Fibroblast of skin of right biceps (primary cell): ENCODE measurements at regions not wholly inside any gene's neighbourhood (a gene's known extent, or its start where the extent isn't known, plus 50 kb on each side); places are given as distances from the start of the nearest gene placed in this dataset.

Source experiments
- DNase-seq: peaks from one replicate; pipeline ENCODE4 v3.0.0-alpha.2; 2013

- DNase-seq = no peak
Observed at GRCh38 chr10:36087006-36088005, 445.2 kb upstream of the FZD8 start.

DNA sequence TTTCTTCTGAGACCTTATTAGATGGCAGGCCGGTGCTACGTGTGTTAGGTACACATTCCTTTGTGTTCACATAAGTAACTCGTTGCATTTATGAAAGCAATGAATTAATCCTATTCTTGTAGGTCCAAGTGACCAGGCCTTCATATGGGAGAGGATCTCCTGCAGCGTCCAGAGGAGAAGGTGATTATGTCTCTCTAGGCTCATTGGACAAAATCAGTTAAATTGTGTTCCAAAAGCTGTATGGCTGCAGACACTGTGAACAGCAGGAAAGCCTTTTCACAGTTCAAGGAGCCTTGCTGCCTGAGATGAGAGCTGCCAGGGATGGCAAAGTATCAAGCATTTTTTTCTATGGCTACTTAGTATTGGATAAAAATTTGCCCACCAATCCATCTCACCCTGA is 433.1 kb upstream of the FZD8 start:
- no peak for DNase-seq

DNA sequence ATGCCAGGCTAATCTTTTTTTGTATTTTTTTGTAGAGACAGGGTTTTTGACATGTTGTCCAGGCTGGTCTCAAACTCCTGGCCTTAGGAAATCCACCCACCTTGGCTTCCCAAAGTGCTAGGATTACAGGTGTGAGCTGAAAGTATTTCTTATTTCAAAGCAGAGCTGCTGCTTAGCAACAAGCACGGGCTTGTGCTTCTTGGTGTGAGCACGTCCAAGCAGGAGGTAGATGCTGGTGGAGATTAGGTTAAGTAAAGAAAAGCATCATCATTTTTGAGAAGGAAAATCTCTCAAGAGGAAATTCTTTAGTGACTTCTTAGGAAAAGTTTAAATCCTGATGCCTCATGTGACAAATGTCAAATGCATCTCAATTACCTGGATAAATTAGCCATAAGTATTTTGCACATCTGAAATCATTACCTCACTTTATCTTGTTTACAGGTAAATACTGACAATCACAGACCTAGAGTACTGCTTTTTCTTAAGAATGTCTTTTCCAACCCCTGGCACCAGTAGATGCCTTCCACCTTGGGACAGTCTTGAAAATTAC is 431.8 kb upstream of the FZD8 start:
- DNase-seq = no peak

GRCh38 chr10:36068542-36068941 is 426.4 kb upstream of the FZD8 start:
- DNase-seq = no peak

DNA sequence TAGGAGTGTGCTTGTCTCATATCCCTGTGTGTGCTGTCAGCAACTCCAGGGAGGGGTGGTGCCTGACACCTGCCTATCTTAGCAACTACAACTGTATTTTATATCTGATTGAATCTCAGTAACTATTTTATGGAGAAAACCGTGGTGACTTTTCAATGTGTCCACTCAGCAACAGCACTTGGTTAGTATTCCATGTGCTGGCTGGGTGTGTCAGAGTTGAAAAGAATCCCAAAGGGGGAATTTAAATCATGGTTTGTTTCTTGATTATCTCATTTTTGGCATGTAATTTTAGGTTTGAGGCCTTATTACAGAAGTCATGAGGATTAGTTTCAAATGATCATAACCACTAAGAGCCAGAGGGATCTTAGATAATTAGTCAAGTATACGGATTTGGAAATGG is 425.7 kb upstream of the FZD8 start:
- no peak for DNase-seq

GRCh38 chr10:36066850-36067249 is 424.8 kb upstream of the FZD8 start:
- no peak for DNase-seq

- no peak for DNase-seq
Observed at GRCh38 chr10:36066102-36066501, 424.0 kb upstream of the FZD8 start.

DNA sequence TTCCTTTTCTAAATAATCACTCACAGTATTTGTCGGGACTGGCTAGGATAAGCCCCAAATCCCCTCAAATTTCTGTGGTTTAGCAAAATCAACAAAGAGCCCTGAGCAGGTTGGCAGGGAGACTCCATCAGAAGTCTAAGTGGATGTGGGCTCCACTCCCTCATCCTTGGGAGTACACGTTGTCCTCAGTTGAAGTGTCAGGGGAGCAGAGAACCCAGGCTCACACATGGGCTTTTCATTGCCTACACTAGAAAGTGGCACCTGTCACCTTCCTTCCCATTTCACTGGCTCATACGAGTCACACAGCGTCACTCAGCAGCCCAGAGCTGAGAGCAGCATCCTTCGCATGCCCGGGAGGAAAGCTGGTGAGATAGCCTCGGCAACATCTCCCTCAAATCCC is 421.3 kb upstream of the FZD8 start:
- no peak for DNase-seq

- no peak for DNase-seq
Observed at GRCh38 chr10:36057731-36058130, 415.6 kb upstream of the FZD8 start.

- peak; percentile 32 for DNase-seq
Observed at GRCh38 chr10:36057180-36057579, 415.1 kb upstream of the FZD8 start.

- no peak for DNase-seq
Observed at GRCh38 chr10:36053775-36054174, 411.7 kb upstream of the FZD8 start.

DNA sequence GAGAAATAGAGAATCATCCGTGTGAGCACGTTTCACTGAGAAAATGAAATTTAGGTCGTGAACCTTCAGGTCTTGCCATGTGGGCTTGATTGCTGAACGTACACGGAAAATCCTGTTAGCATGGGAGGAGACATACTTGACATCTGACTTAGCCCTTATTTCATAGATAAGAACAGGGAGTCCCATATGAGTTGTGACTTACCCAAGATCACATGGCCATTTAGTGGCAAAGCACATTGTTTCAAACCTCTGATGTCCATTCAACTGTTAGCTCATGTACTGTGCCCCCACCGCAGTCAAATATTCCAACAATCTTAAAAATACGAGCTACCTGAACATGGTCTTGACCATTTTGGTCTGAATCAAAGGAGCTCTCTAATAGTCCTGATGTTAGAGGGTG is 411.2 kb upstream of the FZD8 start:
- no peak for DNase-seq

DNA sequence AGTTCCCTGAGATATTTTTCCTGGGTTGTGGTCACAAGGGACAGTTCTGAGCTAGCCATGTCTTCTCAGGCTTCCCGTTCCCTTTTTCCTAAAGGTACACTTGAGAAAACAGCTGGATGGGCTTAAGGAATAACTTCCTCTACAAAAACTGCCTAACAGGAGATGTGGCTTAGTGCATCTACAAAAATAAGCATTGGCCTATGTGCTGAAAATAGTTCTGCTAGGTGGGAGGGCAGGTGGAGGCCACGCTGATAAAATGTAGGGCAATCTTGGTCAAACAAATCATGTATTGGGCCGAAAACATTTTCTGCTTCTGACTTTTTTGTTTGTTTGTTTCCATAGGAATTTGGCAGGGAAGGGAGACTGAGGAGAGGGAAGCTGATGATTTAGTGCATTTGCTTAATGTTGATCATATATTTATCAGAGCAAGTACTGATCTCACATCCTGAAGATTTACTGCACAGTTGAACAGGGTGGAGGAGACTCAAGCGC is 409.4 kb upstream of the FZD8 start:
- DNase-seq = no peak

DNA sequence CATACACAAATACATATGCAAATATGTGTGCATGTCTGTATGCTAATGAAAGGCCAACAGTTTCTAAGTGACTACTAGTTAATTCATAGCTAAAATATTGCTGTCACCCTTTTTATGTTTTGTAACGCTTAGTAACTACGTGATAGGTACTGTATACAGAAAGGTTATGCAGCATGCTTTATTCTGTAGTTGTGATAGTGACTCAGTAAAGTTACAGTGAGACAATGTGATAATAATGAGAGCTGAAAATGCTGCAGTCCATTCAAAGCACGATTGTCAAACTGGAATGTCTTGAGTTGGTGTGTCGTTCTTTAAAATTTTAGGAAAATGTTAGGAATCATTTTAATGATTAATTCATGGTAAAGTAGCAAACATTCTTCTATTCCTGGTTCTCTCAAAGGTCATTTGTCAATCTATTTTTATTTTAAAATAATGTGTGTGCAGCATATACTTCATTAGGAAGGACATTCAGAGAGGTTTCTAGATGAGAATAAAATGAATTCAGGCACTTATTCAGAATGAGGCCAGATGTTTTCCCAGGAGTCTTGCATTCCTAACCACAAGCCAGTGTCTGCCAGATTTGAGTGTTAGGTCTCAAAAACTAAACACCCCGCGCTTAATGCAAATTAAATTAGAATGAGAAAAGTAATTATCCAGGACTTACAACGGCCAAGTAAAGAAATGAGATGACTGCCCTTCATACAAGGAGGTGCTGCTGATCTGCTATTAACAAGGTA is 408.8 kb upstream of the FZD8 start:
- DNase-seq = no peak

- no peak for DNase-seq
Observed at GRCh38 chr10:36048780-36049179, 406.7 kb upstream of the FZD8 start.

DNA sequence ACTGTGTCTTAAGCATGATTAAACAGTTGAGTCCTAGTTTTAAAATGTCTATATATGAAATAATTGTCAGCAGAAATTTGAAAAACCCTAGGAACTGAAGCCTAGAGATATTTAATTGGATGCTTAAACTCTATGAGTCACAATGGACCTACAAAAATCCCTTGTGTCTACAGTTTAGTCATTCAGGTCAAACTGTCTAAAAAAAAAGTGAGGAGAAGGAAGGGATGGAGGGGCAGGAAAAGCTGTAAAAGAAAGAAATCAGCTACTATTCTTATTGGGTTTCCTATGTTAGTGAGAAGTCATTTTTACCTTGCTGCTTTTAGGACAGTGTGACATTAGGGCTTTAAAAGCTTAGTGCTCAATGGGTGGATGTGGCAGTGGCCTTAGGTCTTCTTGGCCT is 406.1 kb upstream of the FZD8 start:
- DNase-seq = no peak

- DNase-seq = no peak
Observed at GRCh38 chr10:36042135-36042534, 400.0 kb upstream of the FZD8 start.

GRCh38 chr10:36038316-36038955 is 396.3 kb upstream of the FZD8 start:
- DNase-seq = peak; percentile 19

- no peak for DNase-seq
Observed at GRCh38 chr10:36036137-36036536, 394.0 kb upstream of the FZD8 start.

- no peak for DNase-seq
Observed at GRCh38 chr10:36033808-36034207, 391.7 kb upstream of the FZD8 start.

- no peak for DNase-seq
Observed at GRCh38 chr10:36030516-36030915, 388.4 kb upstream of the FZD8 start.

DNA sequence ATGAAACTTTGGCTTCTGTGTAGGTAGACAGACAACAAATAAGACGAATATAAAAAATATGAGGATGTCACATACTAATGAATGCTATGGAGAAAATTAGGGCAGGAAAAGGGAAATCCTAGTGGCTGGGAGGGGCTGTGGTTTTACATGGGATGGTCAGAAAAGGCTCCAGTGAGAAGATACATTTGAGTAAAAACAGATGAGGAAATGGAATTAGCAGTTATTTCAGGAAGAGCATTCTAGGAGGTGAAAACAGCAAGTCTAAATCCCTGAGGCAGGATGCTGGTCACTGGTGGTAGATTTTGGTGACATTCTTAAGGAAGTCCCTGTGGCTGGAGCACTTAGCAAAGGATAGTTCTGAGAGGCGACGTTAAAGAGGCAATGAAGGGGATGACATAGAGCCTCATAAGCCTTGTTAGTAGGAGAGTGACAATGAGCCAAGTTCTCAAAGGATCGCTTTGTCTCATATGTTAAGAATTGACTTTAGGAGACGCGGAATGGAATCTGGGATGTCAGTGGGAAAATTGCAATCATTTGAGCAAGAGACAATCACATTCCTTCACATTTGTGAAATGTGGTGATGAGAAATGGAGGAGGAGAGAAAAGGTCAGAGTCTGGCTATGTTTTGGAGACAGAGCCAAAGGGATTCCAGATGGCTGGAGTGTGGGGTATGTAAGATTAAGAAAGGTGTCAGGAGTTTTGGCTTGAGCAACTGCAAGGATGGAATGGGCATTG is 384.7 kb upstream of the FZD8 start:
- DNase-seq = peak; percentile 38
